Osteoblast (primary cell): ENCODE measurements at regions not wholly inside any gene's neighbourhood (a gene's known extent, or its start where the extent isn't known, plus 50 kb on each side); places are given as distances from the start of the nearest gene placed in this dataset.
A peak's percentile ranks its signal among the peaks of the same experiment; 100 is the strongest.

Experiments
- DNase-seq: peaks from one replicate; pipeline ENCODE4 v3.0.0; 2011; ENCODE audit warnings: low spot score, mixed read lengths; ENCODE audit not compliant: insufficient read length; ENCODE audit errors: missing footprints
- H2AFZ ChIP-seq: 2 replicates; pipeline ENCODE4 v1.6.0; 2011; ENCODE audit warnings: mild to moderate bottlenecking, low read length
- H3K27ac ChIP-seq: 2 replicates; pipeline ENCODE4 v1.5.1; 2011; ENCODE audit warnings: mild to moderate bottlenecking, low read depth, low read length, moderate library complexity
- H3K27me3 ChIP-seq: 2 replicates; pipeline ENCODE4 v1.6.0; 2012; ENCODE audit warnings: mild to moderate bottlenecking, control low read depth, inconsistent platforms, low read length, moderate library complexity; ENCODE audit not compliant: insufficient read depth
- H3K36me3 ChIP-seq: 2 replicates; pipeline ENCODE4 v1.5.1; 2011; ENCODE audit warnings: mild to moderate bottlenecking, low read length, control low read depth, moderate library complexity; ENCODE audit not compliant: insufficient read depth
- H3K4me1 ChIP-seq: 2 replicates; pipeline ENCODE4 v1.5.1; 2011; ENCODE audit warnings: mild to moderate bottlenecking, low read length, control low read depth, moderate library complexity; ENCODE audit not compliant: insufficient read depth
- H3K4me2 ChIP-seq: 2 replicates; pipeline ENCODE4 v1.6.0; 2011; ENCODE audit warnings: mild to moderate bottlenecking, low read length; ENCODE audit not compliant: insufficient read depth
- H3K4me3 ChIP-seq: fragments of 200-600 bp; sonication (generic); 3 replicates; pipeline ENCODE4 v1.5.1; 2012; ENCODE audit warnings: mild to moderate bottlenecking, low read length, inconsistent platforms; ENCODE audit not compliant: insufficient read depth
- H3K79me2 ChIP-seq: 2 replicates; pipeline ENCODE4 v1.6.0; 2012; ENCODE audit warnings: mild to moderate bottlenecking, low read length, control low read depth, inconsistent platforms; ENCODE audit not compliant: insufficient read depth
- H3K9me3 ChIP-seq: 2 replicates; pipeline ENCODE4 v1.5.1; 2011; ENCODE audit warnings: low read depth, low read length, control low read depth
- H4K20me1 ChIP-seq: 2 replicates; pipeline ENCODE4 v1.6.0; 2012; ENCODE audit warnings: mild to moderate bottlenecking, low read length, control low read depth; ENCODE audit not compliant: insufficient read depth
- CTCF ChIP-seq: IDR thresholded peaks from 2 replicates; pipeline ENCODE4 v1.5.1; 2011; ENCODE audit warnings: mild to moderate bottlenecking, low read depth, low read length, moderate library complexity; ENCODE audit errors: extremely low read depth

- Histone ChIP-seq H3K27ac (peak overlapping the region; percentile 79), H3K4me3 (peak overlapping the region; percentile 8), H3K4me2 (peak overlapping the region; percentile 68)
Measured at GRCh38 chr4:114077610-114078009, 98.2 kb upstream of the ARSJ start.

GRCh38 chr4:114078636-114079035 lies 99.2 kb upstream of the ARSJ start:
- Histone ChIP-seq H3K4me3 (no peak overlapping the region), H3K4me1 (peaks cover 15% of the 10 kb centered on the region), H3K9me3 (no peaks in the 10 kb centered on the region), H4K20me1 (no peaks in the 10 kb centered on the region), H3K27me3 (no peaks in the 10 kb centered on the region), H3K79me2 (no peaks in the 10 kb centered on the region), H3K4me2 (no peak overlapping the region), H2AFZ (no peak overlapping the region), H3K27ac (no peak overlapping the region), H3K36me3 (no peaks in the 10 kb centered on the region)
- TF ChIP-seq CTCF, result no peak
- DNase-seq, result no peak

More at GRCh38 chr4:114077610-114078009, 98.2 kb upstream of the ARSJ start:
- peak; percentile 41 for DNase-seq
- no peak for TF ChIP-seq CTCF
- H3K36me3 ChIP-seq, result no peaks in the 10 kb centered on the region
- no peaks in the 10 kb centered on the region for H3K79me2 ChIP-seq
- no peaks in the 10 kb centered on the region for H4K20me1 ChIP-seq
- no peaks in the 10 kb centered on the region for H3K9me3 ChIP-seq
- H3K27me3 ChIP-seq, result no peaks in the 10 kb centered on the region
- H2AFZ ChIP-seq, result peak overlapping the region; percentile 0
- peaks cover 15% of the 10 kb centered on the region for H3K4me1 ChIP-seq

- no peaks in the 10 kb centered on the region for H3K27me3 ChIP-seq
- no peak for TF ChIP-seq CTCF
- H3K27ac ChIP-seq, result no peak overlapping the region
- H3K79me2 ChIP-seq, result no peaks in the 10 kb centered on the region
- no peaks in the 10 kb centered on the region for H3K36me3 ChIP-seq
- no peak overlapping the region for H3K4me2 ChIP-seq
- DNase-seq, result no peak
- H2AFZ ChIP-seq, result no peak overlapping the region
- no peak overlapping the region for H3K4me3 ChIP-seq
- no peaks in the 10 kb centered on the region for H3K9me3 ChIP-seq
- no peaks in the 10 kb centered on the region for H4K20me1 ChIP-seq
- peaks cover 16% of the 10 kb centered on the region for H3K4me1 ChIP-seq
Measured at GRCh38 chr4:114081783-114082182, 102.3 kb upstream of the ARSJ start.

- Histone ChIP-seq H3K4me2 (no peak overlapping the region), H3K9me3 (no peaks in the 10 kb centered on the region), H3K27ac (no peak overlapping the region), H2AFZ (no peak overlapping the region), H3K79me2 (no peaks in the 10 kb centered on the region), H3K4me1 (peaks cover 16% of the 10 kb centered on the region), H4K20me1 (no peaks in the 10 kb centered on the region), H3K36me3 (no peaks in the 10 kb centered on the region), H3K4me3 (no peak overlapping the region), H3K27me3 (no peaks in the 10 kb centered on the region)
- no peak for TF ChIP-seq CTCF
- DNase-seq, result no peak
Measured at GRCh38 chr4:114082348-114082747, 102.9 kb upstream of the ARSJ start.
